ENCODE measurements at regions not wholly inside any gene's neighbourhood (a gene's known extent, or its start where the extent isn't known, plus 50 kb on each side); places are given as distances from the start of the nearest gene placed in this dataset.

GRCh38 chr3:83740504-83740903 lies 1218.3 kb upstream of the CADM2 start:
- TF ChIP-seq CTCF (IDR thresholded peaks at IDR 0.05; ENCODE audit: poor library complexity, severe bottlenecking) (no peak), EZH2 (IDR thresholded peaks at IDR 0.05; ENCODE audit: borderline replicate concordance, insufficient read depth, low read length, poor library complexity, severe bottlenecking) (no peak), EP300 (conservative IDR thresholded peaks at IDR 0.05; ENCODE audit: poor library complexity, severe bottlenecking) (no peak), POLR2AphosphoS5 (IDR thresholded peaks at IDR 0.05) (no peak), REST (IDR thresholded peaks at IDR 0.05; ENCODE audit: borderline replicate concordance) (no peak), RAD21 (conservative IDR thresholded peaks at IDR 0.05) (no peak)
